NT2/D1 (cell line): ENCODE measurements at regions not wholly inside any gene's neighbourhood (a gene's known extent, or its start where the extent isn't known, plus 50 kb on each side); places are given as distances from the start of the nearest gene placed in this dataset.

ENCODE experiments used
- SUZ12 ChIP-seq: IDR thresholded peaks from 2 replicates; pipeline ENCODE4 v1.6.1; 2011; ENCODE audit not compliant: insufficient read length, insufficient read depth; ENCODE audit errors: extremely low read depth
- YY1 ChIP-seq: IDR thresholded peaks from 2 replicates; pipeline ENCODE4 v1.6.1; 2011; ENCODE audit not compliant: insufficient read length, insufficient read depth

DNA sequence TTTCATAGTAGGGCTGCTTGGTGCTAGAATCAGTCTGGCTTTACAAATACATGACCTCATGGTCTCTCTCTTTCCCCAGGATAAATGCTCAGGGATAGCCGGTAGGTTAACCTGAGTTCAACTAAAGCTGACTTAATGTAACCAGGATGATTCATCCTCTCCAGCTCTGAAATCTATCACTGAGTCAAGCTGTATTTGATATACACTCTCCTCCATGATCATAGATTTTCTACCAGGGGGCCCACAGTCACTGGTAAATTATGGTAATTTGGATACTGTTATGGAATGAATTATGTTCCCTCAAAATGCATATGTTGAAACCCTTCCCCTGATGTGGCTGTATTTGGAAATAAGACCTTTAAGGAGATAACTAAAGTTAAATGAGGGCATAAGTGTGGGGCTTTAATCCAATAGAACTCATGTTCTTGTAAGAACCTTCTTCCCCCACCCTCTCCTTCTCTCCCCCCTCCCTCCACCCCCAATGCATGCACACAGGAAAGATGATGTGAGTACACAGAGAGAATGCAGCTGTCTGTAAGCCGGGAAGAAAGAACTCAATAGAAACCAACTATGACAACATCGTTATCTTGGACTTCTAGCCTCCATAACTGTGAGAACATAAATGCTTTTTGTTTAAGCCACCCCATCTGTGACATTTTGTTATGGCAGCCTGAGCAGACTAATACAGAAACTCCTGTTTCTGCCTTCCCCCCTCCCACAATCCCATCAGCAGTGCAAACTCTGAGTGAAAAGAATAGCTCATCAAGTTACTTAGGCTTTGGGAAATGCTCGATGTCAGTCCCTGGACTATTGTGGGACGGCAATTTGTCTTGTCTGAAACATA is 134.9 kb upstream of the KYNU start:
- TF ChIP-seq SUZ12, result no peak
- TF ChIP-seq YY1, result no peak
